ENCODE measurements at regions not wholly inside any gene's neighbourhood (a gene's known extent, or its start where the extent isn't known, plus 50 kb on each side); places are given as distances from the start of the nearest gene placed in this dataset.

DNA sequence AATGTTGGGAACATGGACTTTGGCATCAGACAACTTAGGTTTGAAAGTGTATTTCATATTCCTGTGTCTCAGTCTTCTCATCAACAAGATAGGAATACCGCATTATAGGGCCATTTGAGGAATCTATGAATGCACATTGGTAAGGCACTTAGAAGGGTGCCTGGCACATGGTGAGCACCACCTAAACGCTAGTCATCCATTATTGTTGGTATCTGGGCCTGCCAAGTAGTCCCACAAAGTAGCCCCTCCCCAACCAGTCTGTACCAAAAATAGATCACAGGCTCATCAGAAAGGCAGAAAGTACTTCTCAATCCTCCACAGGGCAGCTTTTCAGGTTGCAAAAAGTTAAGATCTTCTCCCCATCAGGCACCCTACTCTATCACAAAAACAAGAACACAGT is 162.3 kb upstream of the KLF3 start:
- Histone ChIP-seq H4K8ac (ENCODE audit: extremely low read depth, insufficient read depth, low read length) (no peak overlapping the region), H3K23me2 (ENCODE audit: low read depth, low read length) (no peaks in the 10 kb centered on the region; the same call in 1 of the 2 replicates)
- no peak for FAIRE-seq
- no peak for TF ChIP-seq GABPA (IDR thresholded peaks at IDR 0.05; ENCODE audit: borderline replicate concordance, insufficient read depth, low read length)
- no peak for TF ChIP-seq CHD2 (IDR thresholded peaks at IDR 0.05; ENCODE audit: low read length)
- no peak for TF ChIP-seq SRF (IDR thresholded peaks at IDR 0.05; ENCODE audit: low read depth, low read length)
- TF ChIP-seq SP2 (IDR thresholded peaks at IDR 0.05; ENCODE audit: low read length): no peak
- no peak for TF ChIP-seq POU5F1 (IDR thresholded peaks at IDR 0.05; ENCODE audit: low read depth, low read length)
- no peak for TF ChIP-seq SP1 (IDR thresholded peaks at IDR 0.05; ENCODE audit: low read depth, low read length)
- no peak for TF ChIP-seq TEAD4 (IDR thresholded peaks at IDR 0.05; ENCODE audit: low read depth, low read length)
- no peak for TF ChIP-seq FOSL1 (IDR thresholded peaks at IDR 0.05; ENCODE audit: insufficient read depth, low read depth, low read length)
- no peak for TF ChIP-seq TCF12 (IDR thresholded peaks at IDR 0.05; ENCODE audit: low read depth, low read length)
- TF ChIP-seq SIN3A (conservative IDR thresholded peaks at IDR 0.05 in 1 of 2, IDR thresholded peaks at IDR 0.05 in 1 of 2; ENCODE audit: low read depth in 1 of 2, low read length in 2 of 2): no peak
- TF ChIP-seq TAF1 (IDR thresholded peaks at IDR 0.05; ENCODE audit: low read depth, low read length): no peak
- no peak for TF ChIP-seq HDAC6 (IDR thresholded peaks at IDR 0.05; ENCODE audit: low read depth, low read length)
- no peak for TF ChIP-seq EP300 (IDR thresholded peaks at IDR 0.05; ENCODE audit: borderline replicate concordance in 1 of 2, low read depth in 2 of 2, low read length in 2 of 2)
- no peak for TF ChIP-seq JUND (IDR thresholded peaks at IDR 0.05; ENCODE audit: low read length)
- no peak for TF ChIP-seq CREB1 (IDR thresholded peaks at IDR 0.05)

More for the DNA sequence above, 162.3 kb upstream of the KLF3 start:
- Histone ChIP-seq H3K79me2 (ENCODE audit: control insufficient read depth in 1 of 2, insufficient read depth in 2 of 2, low read length in 2 of 2) (no peaks in the 10 kb centered on the region), H2BK5ac (ENCODE audit: low read depth, low read length) (no peak overlapping the region), H3K14ac (ENCODE audit: insufficient read length) (no peak overlapping the region), H4K91ac (replicated peaks; ENCODE audit: insufficient read length, low read length) (no peak overlapping the region), H3K56ac (replicated peaks; ENCODE audit: insufficient read length, low read depth, low read length) (no peak overlapping the region), H2BK20ac (ENCODE audit: low read length) (no peak overlapping the region), H3K27me3 (replicated peaks in 1 of 4; ENCODE audit: control insufficient read depth in 3 of 4, extremely low read depth in 1 of 4, insufficient read depth in 3 of 4, low read length in 3 of 4) (no peaks in the 10 kb centered on the region), H2AFZ (ENCODE audit: low read length) (no peak overlapping the region), H3K36me3 (ENCODE audit: control insufficient read depth in 2 of 4, insufficient read depth in 4 of 4, low read length in 3 of 4) (no peaks in the 10 kb centered on the region), H3K18ac (ENCODE audit: extremely low read depth, low read length) (no peak overlapping the region), H2BK12ac (ENCODE audit: low read depth, low read length) (no peak overlapping the region), H4K5ac (ENCODE audit: insufficient read length, low read depth, low read length) (no peak overlapping the region), H4K20me1 (replicated peaks in 1 of 2; ENCODE audit: control insufficient read depth in 1 of 2, insufficient read depth in 2 of 2, low read length in 2 of 2) (no peaks in the 10 kb centered on the region), H3K23ac (ENCODE audit: insufficient read length) (no peak overlapping the region), H3K4me1 (replicated peaks in 1 of 4; ENCODE audit: control insufficient read depth in 3 of 4, insufficient read depth in 4 of 4, low read length in 3 of 4) (peaks cover 0 to 2% (median 0%) of the 10 kb centered on the region in 4 experiments; a peak in 1 of 7 replicates), H3K9me3 (ENCODE audit: insufficient read depth in 2 of 2, low read depth in 1 of 2, low read length in 1 of 2) (no peaks in the 10 kb centered on the region), H2BK120ac (replicated peaks; ENCODE audit: low read depth, low read length) (no peak overlapping the region), H2BK15ac (ENCODE audit: low read length) (no peak overlapping the region), H3K4me3 (ENCODE audit: extremely low read depth in 1 of 4, insufficient read depth in 2 of 4, low read depth in 3 of 4, low read length in 4 of 4) (no peak overlapping the region), H3K4me2 (ENCODE audit: insufficient read depth in 1 of 2, low read depth in 2 of 2, low read length in 2 of 2) (no peak overlapping the region), H3K4ac (replicated peaks; ENCODE audit: insufficient read length, low read depth, low read length) (no peak overlapping the region), H2AK5ac (ENCODE audit: low read depth, low read length) (no peak overlapping the region), H3K9ac (replicated peaks in 1 of 4; ENCODE audit: extremely low read depth in 1 of 4, low read depth in 3 of 4, low read length in 3 of 4) (no peak overlapping the region), H3K27ac (ENCODE audit: low read depth, low read length) (no peak overlapping the region), H3K79me1 (ENCODE audit: low read depth, low read length) (no peaks in the 10 kb centered on the region)
- DNase-seq (ENCODE audit: low read depth in 1 of 2, low spot score in 2 of 2): no peak
- ChIA-PET CTCF (ENCODE audit: partially characterized antibody) (interaction anchor here (1.0 to 1.3 kb wide), 2 partner anchors 13 to 173 kb away, joined by 4 to 6 read pairs; no protein-coding TSS in a partner anchor), POLR2A (ENCODE audit: partially characterized antibody) (no interaction called here)
- 90% methylated on average over 2 of the region's 2 CpGs; no CpG with 5 or more reads in 1 of the 2 experiments for WGBS, 2 experiments (ENCODE audit: extremely low coverage in 1 of 2, insufficient coverage in 1 of 2, insufficient read length in 1 of 2, insufficient replicate concordance in 2 of 2, low coverage in 1 of 2, low lambda C conversion rate in 2 of 2, missing lambda C conversion rate in 1 of 2)
